ENCODE measurements at regions not wholly inside any gene's neighbourhood (a gene's known extent, or its start where the extent isn't known, plus 50 kb on each side); places are given as distances from the start of the nearest gene placed in this dataset.

DNA sequence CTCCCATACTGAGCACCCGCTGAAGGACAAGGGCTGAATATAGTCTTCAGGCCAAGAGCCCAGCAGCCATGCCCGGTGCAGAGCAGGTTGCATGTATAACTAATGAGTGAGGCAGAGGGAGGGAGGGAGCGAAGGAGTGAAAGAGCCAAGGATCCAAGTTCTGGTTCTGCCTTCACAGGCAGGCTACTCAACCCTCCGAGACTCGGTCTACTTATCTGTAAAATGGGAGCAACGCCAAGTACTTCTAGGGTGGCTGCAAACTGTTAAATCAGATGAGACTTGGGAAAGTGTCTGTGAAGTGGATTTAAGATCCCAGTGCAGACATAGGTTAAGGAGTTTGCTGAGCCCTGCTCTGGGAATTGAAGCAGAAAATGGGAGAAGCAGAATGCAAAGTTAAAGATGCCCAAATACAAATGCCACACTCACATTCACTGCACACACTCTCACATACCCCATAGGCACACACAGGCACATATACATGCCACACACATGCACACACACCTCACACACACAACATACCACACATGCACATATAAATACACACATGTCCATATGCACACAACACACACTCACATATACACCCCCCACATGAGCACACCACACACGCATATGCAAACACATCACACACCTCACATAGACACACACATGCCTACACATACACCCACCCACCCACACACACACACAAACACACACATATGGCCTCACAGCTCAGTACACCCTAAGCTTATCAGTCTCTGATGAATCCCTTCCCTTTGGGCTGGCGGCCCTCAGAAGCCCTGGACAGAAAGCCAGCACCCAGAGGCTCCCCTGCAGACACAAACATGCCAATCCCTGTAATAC lies 76.7 kb downstream of the PITPNM2 start:
- Histone ChIP-seq H3K4me1 (peaks cover 0 to 63% (median 22%) of the 10 kb centered on the region in 4 donors), H3K27ac (no peak overlapping the region), H3K9me3 (no peaks in the 10 kb centered on the region), H3K4me3 (no peak overlapping the region), H3K27me3 (no peaks in the 10 kb centered on the region), H3K36me3 (no peaks in the 10 kb centered on the region)
- WGBS, 2 donors: 83 to 88% methylated on average over 8 of the region's 8 CpGs
- TF ChIP-seq, protein P1, sequence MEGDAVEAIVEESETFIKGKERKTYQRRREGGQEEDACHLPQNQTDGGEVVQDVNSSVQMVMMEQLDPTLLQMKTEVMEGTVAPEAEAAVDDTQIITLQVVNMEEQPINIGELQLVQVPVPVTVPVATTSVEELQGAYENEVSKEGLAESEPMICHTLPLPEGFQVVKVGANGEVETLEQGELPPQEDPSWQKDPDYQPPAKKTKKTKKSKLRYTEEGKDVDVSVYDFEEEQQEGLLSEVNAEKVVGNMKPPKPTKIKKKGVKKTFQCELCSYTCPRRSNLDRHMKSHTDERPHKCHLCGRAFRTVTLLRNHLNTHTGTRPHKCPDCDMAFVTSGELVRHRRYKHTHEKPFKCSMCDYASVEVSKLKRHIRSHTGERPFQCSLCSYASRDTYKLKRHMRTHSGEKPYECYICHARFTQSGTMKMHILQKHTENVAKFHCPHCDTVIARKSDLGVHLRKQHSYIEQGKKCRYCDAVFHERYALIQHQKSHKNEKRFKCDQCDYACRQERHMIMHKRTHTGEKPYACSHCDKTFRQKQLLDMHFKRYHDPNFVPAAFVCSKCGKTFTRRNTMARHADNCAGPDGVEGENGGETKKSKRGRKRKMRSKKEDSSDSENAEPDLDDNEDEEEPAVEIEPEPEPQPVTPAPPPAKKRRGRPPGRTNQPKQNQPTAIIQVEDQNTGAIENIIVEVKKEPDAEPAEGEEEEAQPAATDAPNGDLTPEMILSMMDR (IDR thresholded peaks at IDR 0.05): no peak
- TF ChIP-seq EP300 (IDR thresholded peaks at IDR 0.05) (no peak), POLR2A (IDR thresholded peaks at IDR 0.05) (no peak)
- DNase-seq (ENCODE audit: low spot score in 2 of 2): no peak

DNA sequence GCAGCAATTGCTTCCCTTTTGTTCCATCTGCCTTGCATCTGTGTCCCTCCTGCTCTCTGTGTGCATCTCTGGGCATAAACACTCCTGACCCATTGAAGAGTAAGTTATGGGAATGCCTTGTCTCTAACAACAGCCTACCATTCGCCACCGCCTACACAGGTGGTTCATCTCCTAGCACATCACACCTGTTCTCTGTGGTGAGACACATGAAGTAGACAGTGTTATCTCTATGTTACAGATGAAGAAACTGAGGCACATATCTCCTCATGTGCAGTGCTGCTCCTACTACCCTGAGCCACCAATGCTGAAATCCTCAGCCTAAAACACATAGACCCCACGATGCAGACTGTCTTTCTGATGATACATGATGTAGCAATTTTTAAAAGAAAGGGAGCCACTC lies 77.6 kb downstream of the PITPNM2 start:
- H3K9me3 ChIP-seq: no peaks in the 10 kb centered on the region
- no peaks in the 10 kb centered on the region for H3K36me3 ChIP-seq
- H3K4me3 ChIP-seq: no peak overlapping the region
- no peaks in the 10 kb centered on the region for H3K27me3 ChIP-seq
- TF ChIP-seq, protein P1 (IDR thresholded peaks at IDR 0.05): no peak
- TF ChIP-seq POLR2A (IDR thresholded peaks at IDR 0.05) (no peak), EP300 (IDR thresholded peaks at IDR 0.05) (no peak)
- WGBS, 2 donors: 82 to 83% methylated on average over 3 of the region's 3 CpGs
- H3K4me1 ChIP-seq: peaks cover 0 to 60% (median 22%) of the 10 kb centered on the region in 4 donors
- DNase-seq (ENCODE audit: low spot score in 2 of 2): no peak
- H3K27ac ChIP-seq: no peak overlapping the region

DNA sequence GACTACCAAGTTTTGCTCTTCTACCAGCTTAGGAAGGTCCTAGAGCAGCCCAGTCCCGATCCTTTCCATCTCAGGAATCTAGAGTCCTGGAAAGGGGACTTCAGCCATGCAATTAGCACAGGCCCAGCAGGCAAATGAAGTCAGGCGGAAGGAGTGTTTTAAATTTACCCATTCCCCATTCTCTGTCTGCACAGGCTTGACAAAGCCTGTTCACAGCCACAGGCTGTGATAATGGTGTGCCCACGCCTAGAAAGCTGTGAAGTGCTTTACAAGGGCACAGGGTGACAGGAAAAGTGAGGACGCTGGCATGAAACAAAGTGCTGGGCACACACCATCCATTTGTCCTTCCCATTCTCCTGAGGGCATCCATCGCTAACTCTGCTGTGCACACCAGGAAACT lies 79.0 kb downstream of the PITPNM2 start:
- no peak for DNase-seq (ENCODE audit: low spot score in 2 of 2)
- H3K27ac ChIP-seq: no peak overlapping the region
- WGBS, 2 donors: 79 to 88% methylated on average over 5 of the region's 5 CpGs

DNA sequence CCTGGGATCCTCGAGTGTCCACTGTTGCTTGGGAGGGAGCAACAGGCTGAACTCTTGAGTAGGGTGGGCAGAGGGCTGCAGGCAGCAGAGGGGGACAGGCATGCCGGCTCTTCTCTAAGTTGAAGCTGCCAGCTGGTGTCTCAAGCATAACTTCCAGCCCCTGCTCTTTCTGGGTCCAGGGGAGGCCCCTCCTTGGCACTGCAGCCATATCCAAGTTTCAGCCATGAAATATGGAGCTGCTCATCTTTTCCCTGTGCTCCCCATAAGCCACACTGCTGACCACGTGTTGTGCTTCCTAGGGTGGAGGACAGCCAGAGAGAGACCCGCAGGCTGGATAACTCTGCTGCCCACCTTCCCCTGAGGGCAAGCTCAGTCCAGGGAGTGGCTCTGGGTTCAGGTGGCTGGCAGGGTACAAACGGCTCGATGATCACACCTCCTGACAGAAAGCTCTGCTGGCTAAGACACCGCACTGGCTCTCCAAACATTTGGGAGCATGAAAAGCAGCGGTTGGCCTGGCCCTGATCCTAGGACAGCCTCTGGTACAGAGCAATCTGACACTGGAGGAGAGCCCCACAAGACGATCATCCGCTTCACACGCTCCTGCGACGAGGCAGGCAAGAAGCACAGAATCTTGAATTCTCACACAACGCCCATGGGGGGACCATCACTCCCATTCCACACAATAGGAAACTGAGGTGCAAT lies 79.6 kb downstream of the PITPNM2 start:
- no peaks in the 10 kb centered on the region for H3K27me3 ChIP-seq
- DNase-seq (ENCODE audit: low spot score in 2 of 2): peak in 1 of 2 donors; percentile 57
- H3K4me1 ChIP-seq: peaks cover 0 to 44% (median 11%) of the 10 kb centered on the region in 4 donors
- H3K9me3 ChIP-seq: no peaks in the 10 kb centered on the region
- H3K27ac ChIP-seq: no peak overlapping the region
- H3K36me3 ChIP-seq: no peaks in the 10 kb centered on the region
- TF ChIP-seq POLR2A (IDR thresholded peaks at IDR 0.05) (no peak), EP300 (IDR thresholded peaks at IDR 0.05) (no peak)
- TF ChIP-seq, protein P1 (IDR thresholded peaks at IDR 0.05): no peak
- WGBS, 2 donors: 62 to 71% methylated on average over 10 to 14 of the region's 14 CpGs
- H3K4me3 ChIP-seq: no peak overlapping the region

More for the DNA sequence above, 79.0 kb downstream of the PITPNM2 start:
- Histone ChIP-seq H3K27me3 (no peaks in the 10 kb centered on the region), H3K4me1 (peaks cover 0 to 46% (median 17%) of the 10 kb centered on the region in 4 donors), H3K4me3 (no peak overlapping the region), H3K9me3 (no peaks in the 10 kb centered on the region), H3K36me3 (no peaks in the 10 kb centered on the region)
- TF ChIP-seq POLR2A (IDR thresholded peaks at IDR 0.05) (no peak), EP300 (IDR thresholded peaks at IDR 0.05) (no peak)
- TF ChIP-seq, protein P1 (IDR thresholded peaks at IDR 0.05): no peak

All from tibial nerve (tissue), 4 donors.